GM10847 (cell line): ENCODE measurements at regions not wholly inside any gene's neighbourhood (a gene's known extent, or its start where the extent isn't known, plus 50 kb on each side); places are given as distances from the start of the nearest gene placed in this dataset.

Experiments used
- POLR2A ChIP-seq: IDR thresholded peaks from 2 replicates; pipeline ENCODE4 v1.6.1; 2011; ENCODE audit not compliant: insufficient read length; ENCODE audit errors: extremely low read depth

GRCh38 chr2:118431586-118431985 lies 343.3 kb downstream of the INSIG2 start:
- TF ChIP-seq POLR2A = no peak

DNA sequence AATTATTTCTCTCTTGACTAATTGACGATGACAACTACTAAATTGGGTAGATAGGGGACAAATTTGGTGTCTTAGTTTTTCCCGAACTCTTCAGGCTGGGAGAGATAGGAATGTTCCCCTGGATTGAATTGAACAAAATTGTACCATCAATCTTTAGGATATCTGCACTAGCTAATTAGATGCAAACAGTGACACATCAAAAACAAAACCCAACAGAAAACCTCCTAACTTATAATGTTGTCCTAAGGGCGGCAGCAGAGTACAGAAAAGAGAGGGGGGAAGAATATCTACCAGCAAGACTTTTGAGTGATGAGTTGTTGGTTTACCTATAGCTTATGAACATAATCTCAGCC lies 342.9 kb downstream of the INSIG2 start:
- TF ChIP-seq POLR2A = no peak

GRCh38 chr2:118430510-118431164 lies 342.4 kb downstream of the INSIG2 start:
- no peak for TF ChIP-seq POLR2A

- TF ChIP-seq POLR2A = no peak
Measured at GRCh38 chr2:118425191-118425590, 336.9 kb downstream of the INSIG2 start.

- TF ChIP-seq POLR2A = no peak
Measured at GRCh38 chr2:118423776-118424175, 335.5 kb downstream of the INSIG2 start.

GRCh38 chr2:118421648-118422047 lies 333.4 kb downstream of the INSIG2 start:
- no peak for TF ChIP-seq POLR2A

- no peak for TF ChIP-seq POLR2A
Measured at GRCh38 chr2:118417406-118418120, 329.3 kb downstream of the INSIG2 start.

- TF ChIP-seq POLR2A = no peak
Measured at GRCh38 chr2:118403658-118404451, 315.6 kb downstream of the INSIG2 start.

DNA sequence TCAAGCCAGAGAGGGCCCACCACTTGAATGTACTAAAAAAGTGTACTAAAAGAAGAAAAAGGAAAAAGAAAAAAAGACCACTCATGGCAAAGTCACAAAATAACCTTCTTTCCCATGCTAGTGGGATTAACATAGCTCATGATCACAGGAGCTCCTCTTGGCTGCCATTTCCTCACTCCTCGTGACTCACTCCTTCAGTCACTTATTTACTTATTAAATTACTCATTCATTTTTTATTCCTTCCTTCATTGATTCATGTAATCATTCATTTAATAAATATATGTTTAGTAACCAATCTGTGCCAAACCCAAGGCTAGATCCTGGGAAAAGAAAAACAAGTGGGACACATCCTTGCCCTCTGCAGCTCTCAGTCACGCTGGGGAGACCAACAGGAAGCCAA lies 300.5 kb downstream of the INSIG2 start:
- TF ChIP-seq POLR2A = no peak

GRCh38 chr2:118387509-118387908 lies 299.2 kb downstream of the INSIG2 start:
- no peak for TF ChIP-seq POLR2A

DNA sequence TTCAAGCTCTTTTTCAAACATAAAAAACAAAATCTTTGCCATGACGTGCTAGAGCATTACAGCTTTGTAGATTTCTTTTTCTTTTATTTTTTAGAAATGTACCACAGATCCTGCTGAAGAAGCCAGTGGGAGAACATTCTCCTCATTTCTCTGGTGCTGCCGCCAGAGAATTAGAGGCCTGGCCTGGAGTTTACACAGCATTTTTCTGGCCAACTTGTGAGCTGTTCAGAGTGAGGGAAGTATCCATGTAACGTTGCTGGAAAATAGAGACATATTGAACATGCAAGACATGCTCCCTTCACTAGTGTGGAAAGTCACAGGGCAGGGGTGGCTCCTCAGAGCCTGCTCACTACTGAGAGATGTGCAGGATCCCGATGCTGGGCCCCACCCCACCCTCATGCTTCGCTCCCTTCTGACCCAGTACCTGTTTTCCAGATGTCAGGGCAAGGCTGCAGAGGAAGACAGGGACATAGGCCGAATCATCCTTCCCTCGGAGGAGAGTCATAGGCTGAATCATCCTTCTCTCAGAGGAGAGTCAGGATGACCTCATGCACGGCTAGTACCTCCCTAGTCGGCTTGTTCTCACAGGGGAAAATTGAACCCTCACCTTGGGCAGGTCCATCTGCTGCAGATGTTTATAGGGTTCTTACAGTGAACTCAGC lies 298.5 kb downstream of the INSIG2 start:
- no peak for TF ChIP-seq POLR2A

DNA sequence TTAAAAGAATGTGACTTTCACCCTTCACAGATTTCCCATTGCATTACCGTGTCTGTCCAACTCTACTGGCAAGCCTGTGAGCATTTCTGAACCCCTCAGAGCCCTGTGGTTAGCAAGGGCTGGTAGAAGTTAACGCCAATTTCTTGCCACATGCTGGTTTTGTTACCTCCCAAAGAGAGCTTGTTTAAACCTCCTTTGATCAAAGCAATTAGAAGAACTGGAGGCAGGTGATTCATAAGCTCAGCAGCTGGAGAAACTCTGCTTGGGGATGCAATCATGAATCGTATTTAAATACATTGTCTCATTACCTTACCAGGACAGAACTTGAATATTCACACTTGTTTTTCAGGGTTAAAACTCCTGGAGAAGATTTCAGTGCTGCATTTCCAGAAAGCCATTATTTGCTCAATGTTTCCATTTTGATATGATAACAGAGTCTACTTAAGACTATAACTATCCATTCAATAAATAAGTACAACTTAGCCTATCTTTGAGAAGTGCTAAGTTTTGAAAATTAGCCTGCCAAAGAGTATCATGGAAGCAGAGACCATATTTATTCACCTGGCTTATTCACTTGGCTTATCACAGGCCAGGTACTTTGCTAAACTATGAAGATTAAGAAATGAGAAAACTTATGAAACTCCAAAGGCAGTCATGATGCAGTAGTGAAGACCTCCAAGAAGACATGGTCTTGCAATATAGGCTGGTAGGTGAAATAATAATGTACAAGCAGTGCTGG lies 292.8 kb downstream of the INSIG2 start:
- TF ChIP-seq POLR2A = no peak

- TF ChIP-seq POLR2A = no peak
Measured at GRCh38 chr2:118375907-118376485, 287.7 kb downstream of the INSIG2 start.

DNA sequence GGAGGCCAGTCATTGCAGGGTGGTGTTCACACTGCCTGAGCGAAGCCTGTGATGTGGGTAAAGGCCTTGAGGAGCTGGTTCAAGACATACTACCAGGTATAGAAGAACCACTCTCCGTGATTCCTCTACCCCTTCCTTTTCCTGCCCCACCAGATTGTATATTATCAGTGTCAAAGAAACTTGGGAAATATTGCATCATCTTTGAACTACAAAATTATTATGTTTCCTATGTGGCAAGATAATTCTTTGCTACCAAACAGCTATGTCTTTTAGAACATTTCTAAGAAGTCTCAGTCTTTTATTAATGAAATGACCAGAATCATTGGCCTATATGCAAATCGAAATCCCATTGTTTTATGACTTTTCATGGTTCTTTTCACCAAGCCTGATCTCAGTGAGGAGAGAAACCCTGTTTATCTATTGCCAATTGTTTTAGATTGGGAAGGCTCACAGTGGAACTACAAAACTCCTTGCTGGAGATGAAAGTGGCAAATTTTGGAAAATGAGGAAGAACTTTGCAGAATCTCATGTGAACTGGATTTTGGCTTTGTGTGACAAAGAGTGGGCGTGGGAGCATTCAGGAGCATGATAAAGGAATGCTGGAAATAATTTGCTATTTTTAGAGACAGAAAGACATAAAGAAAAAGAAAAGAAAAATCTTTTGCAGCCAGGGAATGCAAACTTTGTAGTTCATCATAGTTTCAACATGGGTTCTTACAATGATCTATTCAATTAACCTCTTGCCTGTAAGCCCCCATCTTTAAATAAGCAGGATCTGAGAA lies 286.9 kb downstream of the INSIG2 start:
- TF ChIP-seq POLR2A = no peak
